BJ (cell line): ENCODE measurements at regions not wholly inside any gene's neighbourhood (a gene's known extent, or its start where the extent isn't known, plus 50 kb on each side); places are given as distances from the start of the nearest gene placed in this dataset.

Experiments
- CTCF ChIA-PET: fragments of 350-600 bp; formaldehyde crosslinking; extraction: SDS; loops from one replicate; lab custom pipeline; 2021; ENCODE audit warnings: antibody characterized with exemption, inconsistent platforms; lab: Yijun Ruan, JAX
- POLR2A ChIA-PET: fragments of 300-600 bp; sonication (Branson Sonifier 250); formaldehyde crosslinking; extraction: SDS; loops from one replicate; lab custom pipeline; 2021; ENCODE audit warnings: antibody characterized with exemption; lab: Charles Lee
- DNase-seq: peaks from one replicate; pipeline ENCODE4 v3.0.0-alpha.2; 2011; ENCODE audit warnings: low read depth
- H3K27me3 ChIP-seq: 2 replicates; pipeline ENCODE4 v1.6.0; 2011; ENCODE audit warnings: low read length; ENCODE audit not compliant: control insufficient read depth, insufficient read depth
- H3K36me3 ChIP-seq: 2 replicates; pipeline ENCODE4 v1.5.1; 2011; ENCODE audit warnings: low read length; ENCODE audit not compliant: control insufficient read depth, insufficient read depth
- H3K4me3 ChIP-seq: 2 replicates; pipeline ENCODE4 v1.5.1; 2011; ENCODE audit warnings: low read depth, mild to moderate bottlenecking, control low read depth, low read length
- TF ChIP-seq, protein P1 (sequence below): IDR thresholded peaks from 2 replicates; pipeline ENCODE4 v1.5.1; 2011; ENCODE audit warnings: low read depth, mild to moderate bottlenecking, control low read depth, inconsistent platforms, low read length, moderate library complexity; ENCODE audit not compliant: insufficient read depth

DNA sequence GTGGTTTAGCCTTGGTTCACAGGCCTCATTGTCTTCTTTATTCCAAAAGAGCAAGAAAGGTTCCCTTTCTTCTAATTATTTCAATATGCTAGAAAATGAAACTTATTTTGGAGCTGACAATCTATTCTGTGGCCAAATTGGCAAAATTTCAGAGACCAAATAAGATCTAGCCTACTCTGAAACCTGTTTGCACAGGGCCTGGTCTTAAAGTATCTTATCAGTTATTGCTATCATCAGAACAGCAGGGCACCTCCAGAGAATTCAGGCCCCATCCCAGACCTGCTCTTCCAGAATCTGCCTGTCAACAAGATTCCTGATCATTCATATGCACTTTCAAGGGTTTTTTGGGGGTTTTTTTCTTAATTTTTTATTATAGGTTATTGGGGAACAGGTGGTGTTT is 198.7 kb downstream of the ANAPC1 start:
- CTCF ChIA-PET: no interaction called here
- H3K4me3 ChIP-seq: no peak overlapping the region

DNA sequence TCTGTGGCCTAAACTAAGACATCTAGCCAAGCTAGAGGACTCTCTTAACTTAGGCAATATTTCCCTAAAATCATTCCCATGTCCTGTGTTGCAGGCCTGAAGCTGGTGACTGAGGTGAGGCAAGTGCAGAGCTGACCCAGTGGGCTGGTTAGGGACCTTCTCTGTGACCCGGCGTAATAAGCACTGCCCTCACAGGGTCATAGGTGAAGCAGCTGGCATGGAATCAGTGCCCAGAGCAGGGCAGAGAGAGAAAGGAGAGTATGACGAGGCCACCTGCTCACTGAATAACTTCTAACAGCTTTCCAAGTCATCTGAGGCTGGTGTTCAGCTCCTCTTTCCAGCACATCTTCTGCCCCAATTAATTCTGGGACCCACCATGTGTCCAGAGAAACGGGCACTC is 197.0 kb downstream of the ANAPC1 start:
- DNase-seq: no peak
- POLR2A ChIA-PET: no interaction called here
- TF ChIP-seq, protein P1, sequence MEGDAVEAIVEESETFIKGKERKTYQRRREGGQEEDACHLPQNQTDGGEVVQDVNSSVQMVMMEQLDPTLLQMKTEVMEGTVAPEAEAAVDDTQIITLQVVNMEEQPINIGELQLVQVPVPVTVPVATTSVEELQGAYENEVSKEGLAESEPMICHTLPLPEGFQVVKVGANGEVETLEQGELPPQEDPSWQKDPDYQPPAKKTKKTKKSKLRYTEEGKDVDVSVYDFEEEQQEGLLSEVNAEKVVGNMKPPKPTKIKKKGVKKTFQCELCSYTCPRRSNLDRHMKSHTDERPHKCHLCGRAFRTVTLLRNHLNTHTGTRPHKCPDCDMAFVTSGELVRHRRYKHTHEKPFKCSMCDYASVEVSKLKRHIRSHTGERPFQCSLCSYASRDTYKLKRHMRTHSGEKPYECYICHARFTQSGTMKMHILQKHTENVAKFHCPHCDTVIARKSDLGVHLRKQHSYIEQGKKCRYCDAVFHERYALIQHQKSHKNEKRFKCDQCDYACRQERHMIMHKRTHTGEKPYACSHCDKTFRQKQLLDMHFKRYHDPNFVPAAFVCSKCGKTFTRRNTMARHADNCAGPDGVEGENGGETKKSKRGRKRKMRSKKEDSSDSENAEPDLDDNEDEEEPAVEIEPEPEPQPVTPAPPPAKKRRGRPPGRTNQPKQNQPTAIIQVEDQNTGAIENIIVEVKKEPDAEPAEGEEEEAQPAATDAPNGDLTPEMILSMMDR: no peak
- Histone ChIP-seq H3K4me3 (no peak overlapping the region), H3K36me3 (no peaks in the 10 kb centered on the region), H3K27me3 (peaks cover 1% of the 10 kb centered on the region; the same call in 1 of the 2 replicates)
- CTCF ChIA-PET: interaction anchor here (0.6 to 1.1 kb wide), 3 partner anchors 8 to 26 kb away, joined by 3 read pairs; no protein-coding TSS in a partner anchor

More for the DNA sequence above, 198.7 kb downstream of the ANAPC1 start:
- Histone ChIP-seq H3K36me3 (no peaks in the 10 kb centered on the region), H3K27me3 (peaks cover 1% of the 10 kb centered on the region; the same call in 1 of the 2 replicates)
- TF ChIP-seq, protein P1: no peak
- DNase-seq: no peak
- POLR2A ChIA-PET: no interaction called here

DNA sequence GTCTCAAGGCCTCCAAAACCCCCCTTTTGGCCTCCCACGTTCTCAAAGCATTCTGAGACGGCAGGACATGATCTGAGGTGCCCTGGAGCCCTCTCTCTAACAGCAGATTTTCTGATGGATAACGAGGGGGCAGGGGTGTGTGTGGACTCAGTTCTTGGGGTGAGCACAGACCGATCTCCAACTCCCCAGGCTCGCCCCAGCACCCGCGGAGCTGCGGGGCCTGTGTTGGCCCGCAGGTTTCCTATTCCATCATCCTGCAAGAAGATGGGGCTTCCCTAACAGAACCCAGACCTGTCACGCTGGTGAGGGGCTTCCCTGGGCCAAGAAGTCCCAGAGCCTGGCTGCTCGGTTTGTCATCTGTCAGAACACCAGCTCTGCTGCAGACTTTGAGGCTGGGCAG is 196.1 kb downstream of the ANAPC1 start:
- POLR2A ChIA-PET: interaction anchor here (0.5 kb wide), 1 partner anchor 9 kb away, joined by 4 read pairs; no protein-coding TSS in a partner anchor
- DNase-seq: no peak
- TF ChIP-seq, protein P1: no peak
- Histone ChIP-seq H3K27me3 (peaks cover 1% of the 10 kb centered on the region; the same call in 1 of the 2 replicates), H3K36me3 (no peaks in the 10 kb centered on the region), H3K4me3 (no peak overlapping the region)
- CTCF ChIA-PET: interaction anchor here (2.0 kb wide), 1 partner anchor 13 kb away, joined by 6 read pairs; no protein-coding TSS in a partner anchor

DNA sequence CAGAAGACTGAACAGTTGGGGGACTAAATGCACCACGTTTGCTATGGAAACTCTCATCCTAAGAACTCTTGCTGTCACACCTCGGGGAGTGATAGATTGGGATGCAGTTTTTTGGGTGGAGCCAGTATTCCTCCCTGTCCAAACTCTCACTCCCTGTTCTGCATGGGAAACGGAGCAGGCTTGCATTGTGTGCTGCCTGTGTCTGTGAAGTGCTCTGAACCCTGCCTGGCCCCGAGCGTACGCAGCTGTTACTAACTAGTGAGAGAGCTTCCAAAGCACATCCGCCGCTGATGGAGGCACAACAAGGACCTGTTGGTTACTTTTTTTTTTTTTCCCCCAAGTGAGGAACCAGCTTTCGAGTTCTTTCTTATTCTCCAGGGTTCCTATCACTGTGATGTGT is 195.5 kb downstream of the ANAPC1 start:
- ChIA-PET POLR2A (interaction anchor here (0.5 kb wide), 1 partner anchor 9 kb away, joined by 4 read pairs; no protein-coding TSS in a partner anchor), CTCF (interaction anchor here (1.0 to 2.0 kb wide), 3 partner anchors 11 to 877 kb away, joined by 3 to 6 read pairs (median 6); no protein-coding TSS in a partner anchor)
- Histone ChIP-seq H3K4me3 (no peak overlapping the region), H3K36me3 (no peaks in the 10 kb centered on the region), H3K27me3 (peaks cover 1% of the 10 kb centered on the region; the same call in 1 of the 2 replicates)
- DNase-seq: no peak
- TF ChIP-seq, protein P1: no peak

DNA sequence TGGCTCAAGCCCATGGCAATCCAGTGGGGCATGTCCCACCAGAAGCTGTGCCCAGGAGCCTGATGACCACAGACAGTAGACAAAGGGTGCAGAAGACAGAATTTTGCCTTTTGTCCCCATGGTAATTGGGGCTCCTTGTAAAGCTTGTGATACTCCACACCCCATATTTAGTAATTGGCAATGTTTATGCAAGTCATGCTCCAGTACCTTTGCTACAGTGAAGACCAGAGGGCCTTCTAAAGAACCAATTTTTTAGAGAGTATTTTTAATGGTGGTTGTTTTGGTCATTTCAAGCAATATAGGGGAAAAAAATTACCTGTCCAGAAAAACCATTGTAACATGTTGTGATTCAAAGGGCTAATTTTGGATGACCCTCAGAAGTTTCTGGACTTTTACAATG is 194.8 kb downstream of the ANAPC1 start:
- DNase-seq: no peak
- Histone ChIP-seq H3K4me3 (no peak overlapping the region), H3K36me3 (no peaks in the 10 kb centered on the region), H3K27me3 (peaks cover 1% of the 10 kb centered on the region; the same call in 1 of the 2 replicates)
- TF ChIP-seq, protein P1: no peak
- POLR2A ChIA-PET: no interaction called here
- CTCF ChIA-PET: interaction anchor here (1.0 to 2.0 kb wide), 3 partner anchors 12 to 878 kb away, joined by 3 to 6 read pairs (median 6); no protein-coding TSS in a partner anchor
